ENCODE measurements at regions not wholly inside any gene's neighbourhood (a gene's known extent, or its start where the extent isn't known, plus 50 kb on each side); places are given as distances from the start of the nearest gene placed in this dataset.

DNA sequence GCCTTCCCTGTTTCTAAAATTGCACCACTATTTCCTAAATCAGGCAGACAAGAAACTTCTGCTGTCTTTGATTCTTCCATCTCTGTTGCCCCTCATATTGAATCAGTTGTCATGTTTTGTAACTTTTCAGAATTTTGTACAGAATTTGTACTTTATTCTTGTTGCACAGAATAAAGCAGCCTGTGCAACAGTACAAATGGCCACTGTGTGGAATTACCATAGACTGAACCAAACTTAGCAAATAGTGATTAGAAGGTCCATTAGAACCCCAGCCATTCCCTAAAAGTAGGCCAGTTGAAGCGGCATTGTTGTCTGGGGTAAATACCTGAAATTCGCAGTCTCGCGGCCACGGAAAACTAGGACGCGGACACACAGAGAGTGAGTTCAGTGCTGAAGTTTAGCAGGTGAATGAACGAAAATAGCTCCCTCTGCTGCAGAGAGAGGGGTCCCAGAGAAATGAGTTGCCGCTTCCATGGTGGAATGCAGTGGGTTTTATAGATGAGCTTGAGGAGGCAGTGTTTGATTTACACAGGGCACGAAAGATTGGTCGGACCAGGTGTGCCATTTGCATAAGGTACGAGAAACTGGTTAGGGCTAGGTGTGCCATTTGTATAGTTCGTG lies 71.8 kb downstream of the C4orf33 start:
- no peak for DNase-seq (ENCODE audit: low read depth)

DNA sequence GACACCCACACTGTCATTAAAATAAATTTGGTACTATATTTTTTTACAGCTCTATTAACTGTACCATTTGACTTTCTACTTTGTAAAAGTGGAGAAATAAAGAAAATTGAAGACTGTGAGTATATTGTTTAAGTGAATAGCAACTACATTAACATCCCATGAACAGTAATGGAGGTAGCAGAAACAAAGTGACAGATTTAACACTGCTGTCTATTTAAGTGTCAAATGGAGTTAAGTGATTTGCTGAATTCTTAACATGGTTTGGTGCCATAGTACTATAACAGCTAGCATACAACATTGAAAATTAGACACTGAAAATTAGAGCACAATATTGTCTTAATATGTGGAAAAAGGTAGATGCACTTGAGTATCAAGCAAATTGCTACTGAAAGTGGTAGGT lies 76.2 kb downstream of the C4orf33 start:
- no peak for DNase-seq (ENCODE audit: low read depth)

DNA sequence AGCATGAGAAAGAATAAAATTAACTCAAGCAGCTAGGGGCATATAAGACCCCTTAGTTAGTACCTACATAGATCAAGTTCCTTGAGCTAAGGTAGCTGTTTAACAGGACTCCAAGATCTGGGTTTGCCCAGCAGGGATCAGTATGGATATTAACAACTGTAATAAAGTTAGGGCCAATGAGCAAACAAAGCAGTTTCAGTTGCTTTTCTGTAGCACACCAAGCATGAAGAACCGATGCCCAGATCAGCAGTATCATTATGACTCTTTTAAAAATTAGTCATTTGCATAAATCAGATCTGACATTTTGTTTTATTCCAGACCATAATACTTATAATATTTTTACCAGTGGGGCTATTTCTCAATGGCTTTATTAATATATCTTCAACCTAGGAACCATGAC lies 80.9 kb downstream of the C4orf33 start:
- DNase-seq (ENCODE audit: low read depth) = no peak

DNA sequence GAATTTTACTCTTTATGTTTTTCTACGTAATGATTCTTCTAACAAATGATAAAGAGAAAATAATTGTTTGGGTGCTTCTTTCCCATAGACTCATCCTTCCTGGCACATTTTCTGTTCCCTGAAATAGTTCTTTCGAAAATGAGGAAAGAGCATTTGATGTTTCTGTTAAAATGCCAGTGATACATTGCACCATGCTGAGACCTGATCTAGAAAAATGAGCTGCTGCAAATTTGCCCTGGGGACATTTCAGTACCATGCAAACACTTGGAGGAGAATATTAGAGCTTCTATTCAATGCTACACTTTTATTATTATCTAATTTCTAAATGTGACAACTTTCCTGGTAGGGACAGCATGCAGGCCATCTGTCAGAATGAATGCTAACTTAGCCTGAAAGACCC lies 83.3 kb downstream of the C4orf33 start:
- DNase-seq (ENCODE audit: low read depth) = no peak

DNA sequence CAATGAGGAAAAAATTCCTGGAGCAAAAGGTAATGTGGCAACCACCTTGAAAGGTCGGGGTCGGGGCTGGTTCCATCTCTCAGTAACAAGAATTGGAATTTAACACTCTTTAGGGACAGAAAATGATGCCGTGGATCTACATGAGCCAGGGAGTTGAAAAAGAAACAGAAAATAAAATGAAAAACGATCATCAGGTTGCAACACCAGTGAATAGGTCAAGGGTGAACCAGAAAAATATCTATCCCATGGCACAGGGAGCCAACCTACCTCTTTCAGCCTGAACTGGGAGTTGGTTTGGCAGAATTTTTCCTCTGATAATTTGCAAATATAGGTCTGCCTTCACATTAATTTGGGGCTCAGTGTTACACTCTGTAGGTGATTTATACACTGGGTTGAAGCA lies 93.7 kb downstream of the C4orf33 start:
- no peak for DNase-seq (ENCODE audit: low read depth)

DNA sequence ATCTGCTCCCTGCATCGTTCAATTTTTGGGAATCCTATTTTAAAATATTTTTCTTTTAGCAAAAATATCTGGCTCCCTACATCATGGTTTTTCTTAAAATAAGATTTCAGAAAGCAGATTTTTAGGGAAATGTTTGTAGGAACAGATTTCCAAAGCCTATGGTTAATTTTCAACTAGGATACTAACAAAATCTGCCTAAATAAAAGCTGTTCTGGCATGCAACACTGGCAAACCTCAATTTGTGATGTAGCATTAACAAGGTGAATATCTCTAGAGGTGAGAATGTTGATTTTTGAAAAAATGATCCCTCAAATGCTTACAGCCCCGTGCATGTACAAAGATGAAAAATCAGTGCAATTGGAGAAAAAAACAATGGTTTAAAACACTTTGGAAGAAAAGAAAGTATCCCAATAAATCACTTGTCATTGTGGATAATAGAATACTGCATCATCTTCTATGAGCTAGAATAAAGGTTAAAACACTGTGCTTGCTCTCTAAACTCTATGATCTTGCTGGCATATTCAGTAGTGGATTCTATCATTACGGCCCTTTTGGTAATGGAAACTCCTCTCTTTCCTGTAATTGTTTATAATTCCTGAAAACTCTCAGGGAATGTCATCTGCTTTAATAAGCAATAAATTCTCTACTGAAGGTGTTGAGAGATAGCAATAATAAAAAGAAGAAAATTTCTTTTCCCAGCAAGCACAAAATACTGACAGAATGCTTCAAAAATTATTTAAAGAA lies 97.6 kb downstream of the C4orf33 start:
- DNase-seq (ENCODE audit: low read depth) = no peak

DNA sequence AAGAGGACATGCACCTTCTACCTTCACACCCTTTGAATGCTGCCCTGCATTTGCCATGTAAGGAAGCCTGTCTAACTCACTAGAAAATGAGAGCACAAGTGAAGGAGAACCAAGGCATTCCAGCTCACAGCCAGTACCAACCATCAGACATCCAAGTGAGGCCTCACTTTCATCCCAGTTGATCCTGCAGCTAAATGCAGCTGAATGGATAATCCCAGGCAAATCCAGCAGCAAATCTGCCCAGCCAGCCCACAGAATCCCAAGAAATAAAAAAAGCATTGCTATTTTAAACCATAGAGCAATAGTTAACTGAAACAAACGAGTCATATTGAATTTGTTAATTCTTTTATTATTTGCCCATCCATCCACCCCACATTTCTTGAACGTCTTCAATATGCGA lies 112.5 kb downstream of the C4orf33 start:
- no peak for DNase-seq (ENCODE audit: low read depth)

DNA sequence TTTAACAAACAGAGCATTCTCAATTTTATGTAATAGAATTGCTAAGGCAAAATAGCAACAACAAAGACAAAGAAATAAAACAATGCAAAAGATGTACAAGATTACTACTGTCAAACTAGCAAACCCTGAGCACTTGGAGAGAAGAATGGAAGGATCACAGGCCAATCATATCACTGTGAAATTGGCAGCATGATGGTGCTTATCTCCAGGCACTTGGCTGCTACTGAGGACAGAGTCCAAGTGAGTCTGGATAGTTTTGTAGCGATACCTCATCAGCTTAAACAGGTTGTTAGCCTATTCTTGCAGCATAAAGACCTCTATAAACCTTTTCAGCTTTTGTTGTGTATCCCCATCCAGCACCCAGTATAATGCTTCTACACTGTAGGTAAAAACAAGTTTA lies 117.7 kb downstream of the C4orf33 start:
- no peak for DNase-seq (ENCODE audit: low read depth)

DNA sequence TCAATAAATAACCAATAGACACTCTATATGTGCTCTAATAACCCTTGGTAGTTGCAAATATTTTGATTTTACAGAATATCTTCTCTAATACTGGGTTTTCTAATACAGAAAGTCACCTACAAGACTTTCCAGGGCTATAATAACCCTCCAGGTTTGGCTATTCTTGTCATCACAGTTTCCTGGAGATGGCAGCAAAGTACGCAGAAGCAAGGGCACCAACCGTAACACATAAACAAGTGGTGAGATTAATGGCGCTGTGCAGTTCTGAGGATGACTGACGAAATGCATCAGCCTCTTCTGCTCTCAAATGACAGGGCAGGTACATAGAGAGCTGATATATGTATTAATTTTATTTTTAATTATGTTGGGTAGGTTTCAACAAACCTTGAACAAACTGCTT lies 122.4 kb downstream of the C4orf33 start:
- no peak for DNase-seq (ENCODE audit: low read depth)

DNA sequence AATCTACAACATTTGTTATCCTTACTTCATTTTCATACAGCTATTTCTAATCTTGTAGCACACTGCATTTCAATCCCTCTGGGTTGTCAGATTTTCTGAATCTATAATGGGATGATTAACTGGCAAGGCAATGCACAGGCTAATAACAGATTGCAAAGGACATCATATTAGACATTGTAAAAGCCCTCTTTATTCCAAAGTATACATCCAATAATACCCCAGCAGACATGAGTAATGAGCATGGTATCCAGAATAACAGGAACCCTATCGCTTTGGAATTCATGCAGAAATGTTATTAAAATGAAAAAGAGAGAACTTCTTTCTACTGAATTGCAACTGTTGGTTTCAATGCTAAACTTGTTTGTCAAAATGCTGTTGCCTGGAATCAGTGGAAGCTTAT lies 122.9 kb downstream of the C4orf33 start:
- no peak for DNase-seq (ENCODE audit: low read depth)

DNA sequence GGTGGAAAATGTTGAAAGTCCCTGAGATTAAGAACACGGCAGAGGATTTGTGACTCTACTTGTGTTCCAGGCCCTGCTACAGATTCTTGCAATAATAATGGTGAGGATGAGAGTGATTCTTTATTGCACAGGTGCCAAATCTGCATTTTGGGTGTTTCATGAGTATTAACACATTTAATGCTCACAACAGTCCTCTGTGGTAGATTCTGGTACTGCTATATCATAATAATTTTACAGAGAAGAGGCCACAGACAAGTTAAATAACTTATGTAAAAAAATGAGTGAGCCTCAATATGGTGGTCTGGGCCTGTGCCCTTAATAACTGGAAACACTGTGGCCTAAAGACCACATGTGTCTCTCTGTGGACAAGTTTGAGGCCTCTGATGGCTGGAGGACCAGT lies 124.3 kb downstream of the C4orf33 start:
- no peak for DNase-seq (ENCODE audit: low read depth)

DNA sequence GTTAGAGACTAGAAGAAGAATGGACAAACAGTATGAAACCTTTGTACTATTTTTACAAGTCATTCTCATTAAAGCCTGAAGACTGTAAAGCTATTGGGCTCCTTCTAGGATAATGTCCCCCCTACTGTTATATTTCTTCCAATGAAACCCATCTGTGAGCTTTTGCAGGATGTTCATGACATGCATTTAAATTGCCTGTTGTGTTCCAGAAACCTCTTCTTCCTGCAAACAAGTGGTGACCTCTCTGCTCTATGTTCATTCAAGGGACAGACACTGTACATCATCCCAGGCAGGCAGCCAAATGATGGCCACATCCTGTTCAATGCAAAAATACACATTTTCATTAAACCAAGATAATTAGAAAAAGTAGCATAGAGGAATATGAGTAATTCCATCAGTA lies 128.0 kb downstream of the C4orf33 start:
- DNase-seq (ENCODE audit: low read depth) = no peak

DNA sequence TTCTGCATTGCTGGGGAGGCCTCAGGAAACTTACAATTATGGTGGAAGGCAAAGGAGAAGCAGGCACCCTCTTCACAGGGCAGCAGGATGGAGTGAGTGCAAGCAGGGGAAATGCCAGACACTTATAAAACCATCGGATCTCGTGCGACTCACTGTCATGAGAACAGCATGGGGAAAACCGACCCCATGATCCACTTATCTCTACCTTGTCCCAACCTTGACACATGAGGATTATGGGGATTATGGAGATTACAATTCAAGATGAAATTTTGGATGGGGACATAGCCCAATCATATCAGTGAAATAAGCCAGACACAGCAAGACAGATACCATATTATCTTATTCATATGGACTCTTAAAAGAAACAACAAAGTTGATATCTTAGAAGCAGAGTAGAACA lies 134.9 kb downstream of the C4orf33 start:
- DNase-seq (ENCODE audit: low read depth) = no peak

DNA sequence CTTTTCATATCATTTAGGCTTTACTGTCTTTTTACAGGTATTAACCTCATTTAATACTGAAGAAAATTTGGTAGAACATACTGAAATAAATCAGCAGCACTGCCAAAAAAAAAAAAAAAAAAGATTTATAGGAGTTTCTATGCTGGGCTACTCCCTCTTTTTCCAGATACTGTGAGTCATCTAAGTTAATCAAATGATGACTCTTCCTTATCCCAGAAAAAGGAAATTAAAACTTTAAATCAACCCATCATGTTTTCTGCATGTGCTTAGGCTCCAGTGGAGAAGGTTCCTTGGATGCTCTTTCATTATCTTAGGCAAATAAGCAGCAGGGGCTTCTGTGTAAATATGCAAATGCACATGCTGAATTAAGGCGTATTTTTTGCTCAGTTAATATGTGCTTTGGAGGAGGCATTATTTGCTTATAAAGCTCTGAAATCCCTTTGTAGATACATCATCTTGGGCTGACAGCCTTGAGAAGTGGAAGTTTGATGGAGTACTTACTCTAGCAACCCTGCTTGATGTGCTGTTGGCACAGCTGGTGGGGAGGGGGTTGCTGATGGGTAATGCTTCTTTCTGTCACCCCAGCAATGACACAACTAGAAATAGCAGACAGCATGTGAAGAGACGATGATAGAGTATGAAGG lies 136.1 kb downstream of the C4orf33 start:
- DNase-seq (ENCODE audit: low read depth) = no peak

DNA sequence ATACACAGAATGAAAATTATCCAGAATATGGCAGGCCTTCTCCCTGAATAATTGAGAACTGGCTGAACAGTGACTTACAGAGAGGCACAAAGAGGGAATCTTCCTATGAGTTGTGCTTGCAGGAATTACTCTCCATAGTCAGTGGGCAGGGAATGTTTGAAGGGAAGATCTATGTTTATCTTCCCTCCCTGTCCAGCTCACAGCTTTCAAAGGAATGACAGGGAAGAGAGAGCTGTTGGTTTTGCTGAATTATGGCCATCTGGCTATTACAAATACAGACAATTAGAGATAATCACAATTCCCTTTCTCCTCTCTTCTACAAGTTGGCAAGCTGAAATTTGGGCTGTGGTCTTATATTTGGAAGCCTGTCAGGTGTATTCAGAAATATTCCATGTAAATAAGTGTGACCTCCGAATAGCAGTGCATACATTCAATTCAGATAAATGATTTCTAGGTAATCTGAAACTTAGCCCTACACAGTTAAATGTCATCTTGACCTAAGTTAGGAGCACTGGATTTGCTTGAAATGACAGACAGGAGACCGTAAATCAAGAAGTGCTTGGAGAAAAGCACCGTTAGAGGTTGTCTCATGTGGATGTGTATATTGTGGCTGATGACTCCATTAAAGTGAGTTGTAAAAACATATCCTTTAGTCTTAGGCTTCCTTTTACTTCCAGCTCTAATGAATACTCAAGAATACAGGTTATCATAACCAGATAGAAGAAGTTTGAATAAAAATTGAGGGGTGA lies 136.8 kb downstream of the C4orf33 start:
- DNase-seq (ENCODE audit: low read depth) = no peak

DNA sequence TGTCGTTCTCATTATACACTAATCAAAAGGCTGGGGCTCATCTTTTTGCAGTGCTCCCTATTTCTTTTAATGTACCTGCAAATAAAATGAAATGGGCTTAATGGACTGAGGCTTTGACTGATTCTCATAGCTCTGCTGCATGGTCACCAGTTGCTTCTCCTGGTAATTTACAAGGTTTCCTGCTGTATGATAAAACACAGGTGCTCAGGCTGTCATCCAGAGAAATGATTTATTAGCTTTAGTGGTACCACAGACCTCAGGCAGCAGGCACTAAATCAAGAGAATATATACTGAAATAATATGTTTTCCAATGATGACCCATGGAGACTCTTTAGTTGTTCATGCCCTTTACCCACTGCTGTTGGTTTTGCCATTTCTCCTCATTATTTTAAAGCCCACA lies 137.7 kb downstream of the C4orf33 start:
- DNase-seq (ENCODE audit: low read depth) = no peak

DNA sequence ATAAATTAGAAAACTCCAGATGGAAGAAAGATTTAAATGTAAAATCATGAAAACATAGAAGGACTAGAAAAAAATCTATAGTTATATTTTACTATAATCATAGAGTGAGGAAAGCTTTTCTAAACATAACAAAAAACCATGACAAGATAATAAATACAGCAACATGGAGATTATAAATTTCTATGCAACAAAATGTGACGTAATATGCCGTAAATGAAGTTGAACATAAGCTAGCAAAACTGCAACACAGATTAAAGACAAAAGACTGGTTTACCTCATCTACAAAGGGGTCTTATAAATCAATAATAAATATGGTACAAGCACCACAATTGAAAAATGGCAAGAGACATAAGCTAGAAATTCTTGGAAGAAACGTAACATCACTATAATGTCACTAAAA lies 140.4 kb downstream of the C4orf33 start:
- no peak for DNase-seq (ENCODE audit: low read depth)

DNA sequence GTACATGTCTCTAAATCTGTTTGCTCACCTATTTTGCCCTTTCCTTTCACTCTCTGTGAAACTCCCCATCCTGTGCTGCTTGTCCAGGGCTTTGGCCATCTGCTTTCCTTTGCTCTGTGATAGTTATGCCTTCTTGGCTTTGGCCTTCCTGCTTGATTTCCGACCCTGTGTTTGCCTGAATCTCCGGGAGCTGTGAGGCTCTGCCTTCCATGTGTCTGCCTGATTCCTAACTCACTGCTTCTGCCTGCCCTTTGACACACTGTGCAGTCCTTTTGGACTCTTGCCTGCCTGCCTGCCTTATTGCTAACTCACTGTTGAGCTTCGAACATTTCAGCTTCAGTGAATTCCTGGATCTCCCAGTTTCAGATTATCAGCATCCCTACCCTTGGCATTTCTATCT lies 143.1 kb downstream of the C4orf33 start:
- DNase-seq (ENCODE audit: low read depth) = no peak

DNA sequence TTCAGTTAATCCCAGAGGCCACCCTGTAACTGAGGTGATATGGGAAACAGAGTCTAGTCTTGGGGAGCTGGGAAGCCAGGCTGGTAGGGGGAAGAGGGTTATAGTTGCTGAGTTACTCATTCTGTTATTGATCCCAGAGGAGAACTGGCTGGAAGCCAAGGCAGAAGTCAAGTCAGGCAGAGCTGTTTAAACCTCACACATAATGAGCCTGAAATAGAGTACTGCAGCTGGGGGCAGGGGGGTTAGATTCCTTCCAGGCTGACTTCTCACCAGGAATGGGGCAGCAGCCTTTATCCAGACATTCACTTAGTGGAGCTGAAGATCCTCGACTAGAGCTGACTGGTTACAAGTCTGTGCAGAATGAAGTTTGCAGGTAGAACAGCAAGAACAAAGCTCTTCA lies 144.9 kb downstream of the C4orf33 start:
- no peak for DNase-seq (ENCODE audit: low read depth)

DNA sequence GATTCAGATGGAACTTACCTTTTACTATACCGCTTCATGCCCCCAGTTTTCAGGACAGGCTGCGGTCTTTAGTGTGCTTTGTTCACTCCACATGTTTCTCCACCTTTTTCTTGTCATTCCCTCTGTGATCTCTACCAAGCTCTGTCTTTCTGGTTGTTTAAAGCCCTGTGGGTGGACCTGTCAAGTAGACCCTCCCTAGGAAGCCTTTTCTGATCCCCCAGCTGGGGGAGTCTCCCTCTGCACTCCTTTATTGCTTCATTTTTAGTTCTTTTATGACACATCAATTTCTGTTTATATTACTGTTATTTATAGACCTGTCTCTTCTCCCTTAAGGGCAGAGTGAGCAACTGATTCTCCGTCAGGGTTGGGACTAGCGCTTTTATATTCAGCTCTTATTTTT lies 150.2 kb downstream of the C4orf33 start:
- DNase-seq (ENCODE audit: low read depth) = no peak

DNA sequence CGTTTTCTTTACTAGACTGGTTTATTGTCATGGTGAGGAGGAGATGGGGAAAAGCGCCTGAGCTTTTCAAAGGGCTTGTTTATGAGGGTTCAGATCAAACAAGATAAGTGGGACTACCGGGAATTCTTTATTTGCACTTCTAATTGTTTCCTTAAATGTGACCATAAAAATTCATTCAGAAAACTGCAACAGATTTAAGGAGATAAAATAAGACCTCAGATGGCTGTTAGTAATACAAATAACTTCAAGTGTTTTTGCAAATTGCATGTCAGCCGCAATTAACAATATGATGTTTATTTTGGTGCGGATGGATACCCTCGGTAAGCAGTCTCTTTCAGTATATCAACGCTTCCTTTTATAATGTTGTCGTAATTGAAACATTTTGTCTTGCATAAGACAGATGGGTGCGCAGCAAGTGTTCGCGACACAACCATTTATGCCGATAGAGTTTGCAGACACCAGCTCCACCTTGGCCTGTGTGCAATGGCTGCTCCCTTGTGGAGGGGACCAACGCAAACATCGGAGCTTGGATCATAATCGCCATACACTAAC lies 151.0 kb downstream of the C4orf33 start:
- DNase-seq (ENCODE audit: low read depth) = no peak

DNA sequence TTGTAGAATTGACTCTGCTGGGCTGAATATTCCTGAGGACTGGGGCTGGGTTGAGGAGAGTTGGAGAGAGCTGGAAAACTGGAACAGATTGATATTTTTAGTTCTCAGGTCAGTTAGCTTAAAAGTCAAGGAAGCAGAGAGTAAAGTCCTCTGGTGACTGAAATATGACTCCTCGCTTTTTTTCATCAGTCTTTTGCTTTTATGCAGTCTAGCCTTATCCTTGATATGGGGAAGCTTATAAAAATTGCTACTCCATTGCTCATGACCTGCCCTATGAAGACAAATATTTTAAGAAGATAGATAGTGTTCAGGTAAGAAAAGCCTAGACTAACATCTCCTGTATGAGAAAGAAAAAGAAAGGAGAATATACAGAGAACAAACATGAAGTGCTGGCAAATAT lies 152.7 kb downstream of the C4orf33 start:
- DNase-seq (ENCODE audit: low read depth) = no peak

Measured in forelimb muscle (tissue), 1 donor.